Lower leg skin (tissue), 4 donors: ENCODE measurements at regions not wholly inside any gene's neighbourhood (a gene's known extent, or its start where the extent isn't known, plus 50 kb on each side); places are given as distances from the start of the nearest gene placed in this dataset.

ENCODE experiments used
- DNase-seq, 2 donors: peaks; one replicate each; pipeline ENCODE4 v3.0.0-alpha.2; 2019; ENCODE audit warnings: low spot score in 2 of 2
- H3K4me3 ChIP-seq: fragments of 200-600 bp; sonication (generic); 2 replicates; pipeline ENCODE4 v1.5.1; 2017; ENCODE audit warnings: mild to moderate bottlenecking, low read depth; ENCODE audit not compliant: poor library complexity, severe bottlenecking
- CTCF ChIP-seq, 3 donors: fragments of 450-650 bp; IDR thresholded peaks; one replicate each; pipeline ENCODE4 v1.5.1; 2016; ENCODE audit warnings: antibody characterized with exemption in 3 of 3, mild to moderate bottlenecking in 3 of 3, moderate library complexity in 2 of 3
- POLR2A ChIP-seq, 2 donors: fragments of 450-650 bp; IDR thresholded peaks; one replicate each; pipeline ENCODE4 v1.6.1; 2016 to 2017; ENCODE audit warnings: antibody characterized with exemption in 2 of 2, mild to moderate bottlenecking in 1 of 2, moderate library complexity in 1 of 2
- WGBS, 2 donors: methylation state at CpG; one replicate each; pipeline ENCODE4 v1.1.5; 2018; 5-methylcytosine and 5-hydroxymethylcytosine counted together
- intact Hi-C: fragments of 100-400 bp; cut with DNase I; formaldehyde crosslinking; loops from one replicate; pipeline ENCODE4 v1.15.0; 2023; ENCODE audit warnings: low total_unique reads

- no peak for TF ChIP-seq POLR2A (IDR thresholded peaks at IDR 0.05)
- no peak for TF ChIP-seq CTCF (IDR thresholded peaks at IDR 0.05)
- intact Hi-C loops: no loop called here
- DNase-seq: no peak
- H3K4me3 ChIP-seq: no peak overlapping the region
- 92 to 93% methylated on average over 2 of the region's 2 CpGs for WGBS, 2 donors
Observed at GRCh38 chr6:139523986-139524385, 149.5 kb upstream of the CITED2 start.

DNA sequence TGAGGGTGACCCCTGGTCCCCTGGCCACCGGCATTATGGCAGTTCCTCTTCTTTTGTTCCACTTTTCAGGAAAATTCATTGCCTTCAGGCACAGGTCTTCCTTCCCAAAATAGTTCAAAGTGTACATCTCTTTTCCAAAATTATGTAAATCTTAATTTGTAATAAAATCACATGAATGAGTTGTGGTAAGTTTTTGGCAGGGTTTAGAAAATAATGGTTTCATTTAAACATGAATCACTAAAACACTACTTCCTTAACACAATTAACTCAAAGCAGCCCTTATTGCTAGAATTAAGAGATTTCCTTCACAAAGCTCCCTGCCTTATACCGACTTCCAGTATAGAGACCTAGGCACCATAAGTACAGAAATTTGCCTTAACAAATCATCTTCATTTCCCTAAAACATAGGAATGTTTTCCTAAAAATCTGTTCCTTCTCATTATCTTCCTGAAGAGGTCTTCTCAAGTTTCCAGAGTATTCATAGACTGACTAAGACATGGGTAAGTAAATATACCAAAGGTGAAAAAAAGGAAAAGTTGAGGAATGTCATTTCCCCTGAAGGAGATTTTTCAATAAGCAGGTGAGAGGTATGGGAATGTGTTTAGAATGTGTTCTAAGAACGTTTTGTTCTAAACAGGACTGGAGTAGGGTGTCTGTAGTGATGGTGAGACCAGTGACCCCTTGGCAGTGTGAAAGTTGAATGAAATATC, 148.2 kb upstream of the CITED2 start:
- no peak overlapping the region for H3K4me3 ChIP-seq
- no peak for TF ChIP-seq CTCF (IDR thresholded peaks at IDR 0.05)
- TF ChIP-seq POLR2A (IDR thresholded peaks at IDR 0.05): no peak
- DNase-seq: no peak
- WGBS, 2 donors: 31 to 63% methylated on average over 3 of the region's 3 CpGs
- intact Hi-C loops: no loop called here

DNA sequence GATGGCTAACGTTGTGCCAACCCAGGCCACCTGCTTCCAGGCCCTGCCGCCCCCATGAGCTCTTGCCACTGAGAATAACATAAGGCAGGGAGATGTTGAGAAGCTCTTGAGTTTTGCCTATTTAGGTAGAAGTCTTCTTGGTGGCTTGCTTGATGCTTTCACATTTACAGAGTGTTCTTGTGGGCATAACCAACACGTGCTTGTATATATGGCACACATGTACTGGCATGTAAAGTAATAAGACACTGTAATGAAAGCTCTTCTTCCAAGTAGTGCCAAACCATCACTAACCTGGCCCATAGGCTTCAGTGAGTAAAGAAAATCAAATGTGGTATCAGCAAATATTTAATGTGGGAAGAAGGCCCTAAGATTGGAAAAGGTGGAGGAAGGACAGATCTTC, 146.9 kb upstream of the CITED2 start:
- WGBS, 2 donors: 73 to 79% methylated on average over 3 of the region's 3 CpGs
- TF ChIP-seq CTCF (IDR thresholded peaks at IDR 0.05) (no peak), POLR2A (IDR thresholded peaks at IDR 0.05) (no peak)
- intact Hi-C loops: no loop called here
- no peak for DNase-seq
- no peak overlapping the region for H3K4me3 ChIP-seq

DNA sequence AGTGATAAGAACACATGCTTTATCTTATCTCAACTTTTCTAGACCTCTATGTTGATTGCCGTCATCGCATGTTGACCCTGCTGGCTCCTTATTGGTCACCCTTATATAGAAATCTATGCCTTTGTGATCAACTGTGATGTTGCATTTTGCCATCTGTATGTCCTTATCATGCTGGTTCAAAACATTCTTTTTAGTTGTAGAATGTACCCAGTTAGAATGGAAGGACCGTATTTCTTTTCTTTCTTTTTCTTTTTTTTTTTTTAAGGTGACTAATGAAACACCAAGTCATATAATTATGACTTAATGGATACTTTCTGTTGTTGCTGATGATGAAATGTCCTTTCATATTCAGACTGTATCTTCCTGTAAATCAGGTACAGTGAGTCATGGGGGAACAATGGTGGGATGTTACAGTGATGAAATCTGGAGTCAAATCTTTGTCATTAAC, 145.9 kb upstream of the CITED2 start:
- whole genome bisulfite sequencing, 2 donors: 84 to 85% methylated on average over 3 of the region's 3 CpGs
- DNase-seq: no peak
- intact Hi-C loops: no loop called here
- TF ChIP-seq CTCF (IDR thresholded peaks at IDR 0.05): no peak
- no peak for TF ChIP-seq POLR2A (IDR thresholded peaks at IDR 0.05)
- H3K4me3 ChIP-seq: no peak overlapping the region

DNA sequence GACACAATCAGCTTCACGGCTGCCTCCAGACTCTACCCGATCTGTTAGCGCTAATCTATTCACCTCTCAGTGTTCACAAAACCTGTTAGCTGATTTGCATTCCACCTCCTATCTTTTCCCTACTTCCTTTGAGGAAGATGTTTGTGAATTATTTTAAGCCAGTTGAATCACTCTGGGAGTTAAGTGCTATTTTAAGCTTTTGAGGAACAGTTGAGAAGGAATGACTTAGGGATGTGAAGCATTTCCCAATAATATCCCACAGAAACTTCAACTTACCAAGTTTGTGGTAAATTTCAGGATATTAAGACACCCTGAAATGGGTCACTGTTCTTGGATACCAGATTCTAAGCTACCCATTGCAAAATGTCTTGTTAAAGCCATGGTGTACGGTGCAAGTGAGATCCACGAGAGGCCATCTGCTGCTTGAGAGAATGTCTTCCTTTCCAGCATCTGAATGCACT, 145.2 kb upstream of the CITED2 start:
- intact Hi-C loops: no loop called here
- DNase-seq: no peak
- H3K4me3 ChIP-seq: no peak overlapping the region
- WGBS, 2 donors: 65 to 70% methylated on average over 5 of the region's 5 CpGs
- TF ChIP-seq CTCF (IDR thresholded peaks at IDR 0.05) (no peak), POLR2A (IDR thresholded peaks at IDR 0.05) (no peak)

DNA sequence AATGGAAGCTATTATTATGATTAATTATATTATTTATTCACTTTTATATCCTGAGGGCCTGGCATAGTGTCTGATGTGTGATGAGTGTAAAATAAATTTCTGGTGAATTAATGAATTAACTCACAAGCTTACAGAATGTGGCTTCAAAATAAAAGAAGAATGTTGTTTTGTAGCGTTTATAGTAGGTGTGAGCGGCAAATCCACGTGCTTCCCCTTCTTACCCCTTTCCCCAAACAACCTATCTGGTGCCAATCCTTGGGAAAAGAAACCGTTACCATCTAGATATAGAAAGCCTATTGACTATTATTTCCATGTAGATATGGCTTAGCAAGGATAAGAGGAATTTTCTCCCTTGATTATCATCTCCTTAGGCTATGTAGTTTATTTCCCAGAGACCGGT, 144.6 kb upstream of the CITED2 start:
- H3K4me3 ChIP-seq: no peak overlapping the region
- no peak for DNase-seq
- 64 to 80% methylated on average over 5 of the region's 5 CpGs for WGBS, 2 donors
- intact Hi-C loops: no loop called here
- no peak for TF ChIP-seq CTCF (IDR thresholded peaks at IDR 0.05)
- no peak for TF ChIP-seq POLR2A (IDR thresholded peaks at IDR 0.05)
